ENCODE measurements at regions not wholly inside any gene's neighbourhood (a gene's known extent, or its start where the extent isn't known, plus 50 kb on each side); places are given as distances from the start of the nearest gene placed in this dataset.
A peak's percentile ranks its signal among the peaks of the same experiment; 100 is the strongest.

DNA sequence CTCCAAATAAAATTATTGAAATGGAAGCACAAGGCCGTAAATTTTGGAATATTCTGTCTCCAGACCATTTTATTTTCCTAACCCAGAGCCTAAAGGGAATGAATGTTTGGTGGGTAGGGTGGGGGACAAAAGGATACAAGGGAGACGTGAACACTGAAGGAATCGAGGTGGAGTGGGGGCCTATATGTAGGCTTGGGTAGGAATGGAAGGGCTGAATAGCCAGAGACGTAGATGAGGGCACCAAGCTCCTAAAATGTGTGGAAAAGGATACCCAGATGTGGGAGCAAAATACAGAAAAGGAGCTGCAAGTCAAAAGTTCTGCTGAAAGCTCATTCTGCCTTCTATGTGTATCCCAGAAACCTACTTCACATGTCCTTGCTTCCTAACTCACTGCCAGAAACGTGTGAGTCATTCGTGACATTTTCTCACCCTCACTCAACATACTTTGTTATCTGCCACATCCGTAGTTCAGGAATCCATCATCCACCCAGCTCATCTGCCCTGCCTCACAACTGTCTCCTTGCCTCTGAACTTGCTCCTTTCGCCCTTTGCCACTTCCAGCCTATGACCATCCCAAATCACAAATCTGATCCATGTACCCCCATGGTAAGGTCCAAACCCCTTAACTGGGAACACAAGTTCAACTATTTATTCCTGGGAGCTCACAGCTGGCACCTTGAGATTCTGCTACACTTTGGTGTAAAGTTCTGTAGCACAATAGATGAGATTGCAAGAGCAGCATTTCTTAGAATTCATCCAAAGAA, 84.1 kb upstream of the PRDX6 start:
- Histone ChIP-seq H3K9me3 (ENCODE audit: control insufficient read depth in 1 of 2, insufficient read depth in 1 of 2, low read depth in 1 of 2, low read length in 2 of 2) (no peaks in the 10 kb centered on the region), H3K27ac (ENCODE audit: low read depth, low read length) (no peak overlapping the region), H2AFZ (ENCODE audit: low read depth, low read length, poor library complexity, severe bottlenecking) (no peak overlapping the region), H3K9me2 (ENCODE audit: insufficient read depth) (no peaks in the 10 kb centered on the region), H3K4me3 (replicated peaks in 1 of 2; ENCODE audit: low read depth in 1 of 2, low read length in 2 of 2) (peak overlapping the region in 1 of 2 experiments; percentile 13; a peak in 1 of 4 replicates), H4K20me1 (ENCODE audit: insufficient read depth) (no peaks in the 10 kb centered on the region), H3K36me3 (ENCODE audit: control insufficient read depth in 1 of 2, insufficient read depth in 2 of 2, low read length in 2 of 2) (no peaks in the 10 kb centered on the region), H3K27me3 (ENCODE audit: insufficient read depth, low read length) (no peaks in the 10 kb centered on the region), H3K4me1 (ENCODE audit: control insufficient read depth in 1 of 2, insufficient read depth in 2 of 2, low read length in 2 of 2) (peaks cover 9 to 31% of the 10 kb centered on the region in 2 experiments), H3K4me2 (ENCODE audit: low read length) (peak overlapping the region; percentile 60), H3K9ac (ENCODE audit: low read length) (no peak overlapping the region), H3K79me2 (ENCODE audit: insufficient read depth, low read length) (no peaks in the 10 kb centered on the region)
- ChIA-PET CTCF (interaction anchor here (0.7 kb wide), 1 partner anchor 648 kb away, joined by 3 read pairs; no protein-coding TSS in a partner anchor), RAD21 (ENCODE audit: low non-redundant PET in 1 of 2, low total read pairs in 2 of 2, uncharacterized antibody in 2 of 2, unreplicated experiment in 2 of 2) (no interaction called here), POLR2A (interaction anchor here (0.6 kb wide), 1 partner anchor 573 kb away, joined by 3 read pairs; no protein-coding TSS in a partner anchor)
- peak; percentile 54 for TF ChIP-seq JUND (IDR thresholded peaks at IDR 0.05)
- no peak for TF ChIP-seq ATF3 (IDR thresholded peaks at IDR 0.05)
- peak; percentile 69 for TF ChIP-seq CBX3 (IDR thresholded peaks at IDR 0.05; ENCODE audit: low read depth)
- no peak for TF ChIP-seq ZNF274 (IDR thresholded peaks at IDR 0.05; ENCODE audit: low read depth, low read length)
- peak; percentile 72 for TF ChIP-seq FOSL1 (IDR thresholded peaks at IDR 0.05; ENCODE audit: low read depth)
- no peak for TF ChIP-seq ZFX (IDR thresholded peaks at IDR 0.05)
- TF ChIP-seq MAX (IDR thresholded peaks at IDR 0.05) = peak; percentile 65
- no peak for TF ChIP-seq EZH2 (IDR thresholded peaks at IDR 0.05)
- no peak for TF ChIP-seq RAD21 (IDR thresholded peaks at IDR 0.05; ENCODE audit: low read depth)
- TF ChIP-seq SP1 (IDR thresholded peaks at IDR 0.05; ENCODE audit: low read depth) = peak; percentile 74
- TF ChIP-seq POLR2A (IDR thresholded peaks at IDR 0.05; ENCODE audit: borderline replicate concordance, extremely low read depth, insufficient read depth, insufficient read length) = no peak
- TF ChIP-seq SIN3A (IDR thresholded peaks at IDR 0.05; ENCODE audit: low read depth) = peak; percentile 57; the same call in 1 of the 2 replicates
- TF ChIP-seq POLR2AphosphoS5 (IDR thresholded peaks at IDR 0.05; ENCODE audit: low read depth, low read length) = no peak
- BruUV-seq (replicated peaks) = no TSS peak
- DNase-seq (ENCODE audit: low read depth, low spot score) (peak; percentile 28), ATAC-seq (peak; percentile 83)
- intact Hi-C loops (cut with micrococcal nuclease) = no loop called here
